ENCODE measurements at regions not wholly inside any gene's neighbourhood (a gene's known extent, or its start where the extent isn't known, plus 50 kb on each side); places are given as distances from the start of the nearest gene placed in this dataset.

GRCh38 chr3:115388811-115389210 lies 234.5 kb upstream of the GAP43 start:
- TF ChIP-seq CTCF (IDR thresholded peaks at IDR 0.05; ENCODE audit: insufficient read depth, low read length, poor library complexity, severe bottlenecking): no peak
- Histone ChIP-seq H3K4me3 (replicated peaks; ENCODE audit: low read depth, low read length) (no peak overlapping the region), H3K36me3 (ENCODE audit: control insufficient read depth, insufficient read depth, low read length) (no peaks in the 10 kb centered on the region), H3K27me3 (replicated peaks; ENCODE audit: control insufficient read depth, insufficient read depth, low read length) (no peaks in the 10 kb centered on the region)
- DNase-seq (ENCODE audit: extremely low read depth, insufficient read length): no peak

GRCh38 chr3:115396801-115397200 lies 226.5 kb upstream of the GAP43 start:
- H3K4me3 ChIP-seq (replicated peaks; ENCODE audit: low read depth, low read length): no peak overlapping the region
- no peaks in the 10 kb centered on the region for H3K36me3 ChIP-seq (ENCODE audit: control insufficient read depth, insufficient read depth, low read length)
- no peaks in the 10 kb centered on the region for H3K27me3 ChIP-seq (replicated peaks; ENCODE audit: control insufficient read depth, insufficient read depth, low read length)
- DNase-seq (ENCODE audit: extremely low read depth, insufficient read length): no peak
- no peak for TF ChIP-seq CTCF (IDR thresholded peaks at IDR 0.05; ENCODE audit: insufficient read depth, low read length, poor library complexity, severe bottlenecking)

- H3K4me3 ChIP-seq (replicated peaks; ENCODE audit: low read depth, low read length): no peak overlapping the region
- H3K27me3 ChIP-seq (replicated peaks; ENCODE audit: control insufficient read depth, insufficient read depth, low read length): no peaks in the 10 kb centered on the region
- no peak for DNase-seq (ENCODE audit: extremely low read depth, insufficient read length)
- no peak for TF ChIP-seq CTCF (IDR thresholded peaks at IDR 0.05; ENCODE audit: insufficient read depth, low read length, poor library complexity, severe bottlenecking)
- no peaks in the 10 kb centered on the region for H3K36me3 ChIP-seq (ENCODE audit: control insufficient read depth, insufficient read depth, low read length)
Observed at GRCh38 chr3:115397433-115397832, 225.9 kb upstream of the GAP43 start.

- no peak for TF ChIP-seq CTCF (IDR thresholded peaks at IDR 0.05; ENCODE audit: insufficient read depth, low read length, poor library complexity, severe bottlenecking)
- Histone ChIP-seq H3K4me3 (replicated peaks; ENCODE audit: low read depth, low read length) (no peak overlapping the region), H3K36me3 (ENCODE audit: control insufficient read depth, insufficient read depth, low read length) (no peaks in the 10 kb centered on the region), H3K27me3 (replicated peaks; ENCODE audit: control insufficient read depth, insufficient read depth, low read length) (no peaks in the 10 kb centered on the region)
- DNase-seq (ENCODE audit: extremely low read depth, insufficient read length): no peak
Observed at GRCh38 chr3:115398506-115398905, 224.8 kb upstream of the GAP43 start.

GRCh38 chr3:115399750-115400149 lies 223.6 kb upstream of the GAP43 start:
- H3K36me3 ChIP-seq (ENCODE audit: control insufficient read depth, insufficient read depth, low read length): no peaks in the 10 kb centered on the region
- DNase-seq (ENCODE audit: extremely low read depth, insufficient read length): no peak
- TF ChIP-seq CTCF (IDR thresholded peaks at IDR 0.05; ENCODE audit: insufficient read depth, low read length, poor library complexity, severe bottlenecking): no peak
- no peaks in the 10 kb centered on the region for H3K27me3 ChIP-seq (replicated peaks; ENCODE audit: control insufficient read depth, insufficient read depth, low read length)
- no peak overlapping the region for H3K4me3 ChIP-seq (replicated peaks; ENCODE audit: low read depth, low read length)

GRCh38 chr3:115401298-115401697 lies 222.0 kb upstream of the GAP43 start:
- Histone ChIP-seq H3K27me3 (replicated peaks; ENCODE audit: control insufficient read depth, insufficient read depth, low read length) (no peaks in the 10 kb centered on the region), H3K36me3 (ENCODE audit: control insufficient read depth, insufficient read depth, low read length) (no peaks in the 10 kb centered on the region), H3K4me3 (replicated peaks; ENCODE audit: low read depth, low read length) (no peak overlapping the region)
- no peak for DNase-seq (ENCODE audit: extremely low read depth, insufficient read length)
- no peak for TF ChIP-seq CTCF (IDR thresholded peaks at IDR 0.05; ENCODE audit: insufficient read depth, low read length, poor library complexity, severe bottlenecking)
